NOMO-1 treated with dmso at 0.1 percent for 144 hours (cell line): ENCODE measurements at regions not wholly inside any gene's neighbourhood (a gene's known extent, or its start where the extent isn't known, plus 50 kb on each side); places are given as distances from the start of the nearest gene placed in this dataset.

Experiments used
- DNase-seq: peaks from one replicate; lab custom pipeline; 2025; ENCODE audit not compliant: unreplicated experiment; lab: John Stamatoyannopoulos, UW

GRCh38 chr12:105793421-105793820, 345.3 kb downstream of the NUAK1 start:
- no peak for DNase-seq

- no peak for DNase-seq
Observed at GRCh38 chr12:105798256-105798845, 340.4 kb downstream of the NUAK1 start.

- DNase-seq, result no peak
Observed at GRCh38 chr12:105799103-105799502, 339.7 kb downstream of the NUAK1 start.

- DNase-seq, result no peak
Observed at GRCh38 chr12:105801351-105801750, 337.4 kb downstream of the NUAK1 start.

GRCh38 chr12:105803292-105803691, 335.5 kb downstream of the NUAK1 start:
- no peak for DNase-seq

GRCh38 chr12:105804591-105805265, 334.0 kb downstream of the NUAK1 start:
- DNase-seq, result no peak

- DNase-seq, result no peak
Observed at GRCh38 chr12:105805730-105806399, 332.9 kb downstream of the NUAK1 start.

- DNase-seq, result no peak
Observed at GRCh38 chr12:105806400-105806770, 332.4 kb downstream of the NUAK1 start.

GRCh38 chr12:105812366-105812765, 326.4 kb downstream of the NUAK1 start:
- DNase-seq, result no peak

- no peak for DNase-seq
Observed at GRCh38 chr12:105813201-105813600, 325.6 kb downstream of the NUAK1 start.

GRCh38 chr12:105814283-105814682, 324.5 kb downstream of the NUAK1 start:
- no peak for DNase-seq

- DNase-seq, result no peak
Observed at GRCh38 chr12:105819549-105819948, 319.2 kb downstream of the NUAK1 start.

- peak; percentile 44 for DNase-seq
Observed at GRCh38 chr12:105820429-105821125, 318.2 kb downstream of the NUAK1 start.

- no peak for DNase-seq
Observed at GRCh38 chr12:105822131-105823105, 316.3 kb downstream of the NUAK1 start.

GRCh38 chr12:105823810-105824209, 314.9 kb downstream of the NUAK1 start:
- DNase-seq, result no peak

- no peak for DNase-seq
Observed at GRCh38 chr12:105825141-105825540, 313.6 kb downstream of the NUAK1 start.

GRCh38 chr12:105831372-105831771, 307.4 kb downstream of the NUAK1 start:
- DNase-seq, result no peak

GRCh38 chr12:105832021-105832420, 306.7 kb downstream of the NUAK1 start:
- DNase-seq, result no peak

- DNase-seq, result no peak
Observed at GRCh38 chr12:105832806-105833205, 305.9 kb downstream of the NUAK1 start.

- DNase-seq, result no peak
Observed at GRCh38 chr12:105834496-105834895, 304.3 kb downstream of the NUAK1 start.
